HG03469 (cell line): ENCODE measurements at regions not wholly inside any gene's neighbourhood (a gene's known extent, or its start where the extent isn't known, plus 50 kb on each side); places are given as distances from the start of the nearest gene placed in this dataset.
A peak's percentile ranks its signal among the peaks of the same experiment; 100 is the strongest.
"Not testable (repeated sequence)": the region's sequence is repeated elsewhere in the genome, so short reads cannot be mapped to it uniquely, and the experiment has no call there.

Experiments
- ATAC-seq: cut with Tn5 transposase; IDR thresholded peaks from one replicate; pipeline ENCODE4 v1.9.1; 2021; ENCODE audit warnings: mild to moderate bottlenecking, moderate library complexity, moderate number of reproducible peaks; ENCODE audit not compliant: unreplicated experiment

DNA sequence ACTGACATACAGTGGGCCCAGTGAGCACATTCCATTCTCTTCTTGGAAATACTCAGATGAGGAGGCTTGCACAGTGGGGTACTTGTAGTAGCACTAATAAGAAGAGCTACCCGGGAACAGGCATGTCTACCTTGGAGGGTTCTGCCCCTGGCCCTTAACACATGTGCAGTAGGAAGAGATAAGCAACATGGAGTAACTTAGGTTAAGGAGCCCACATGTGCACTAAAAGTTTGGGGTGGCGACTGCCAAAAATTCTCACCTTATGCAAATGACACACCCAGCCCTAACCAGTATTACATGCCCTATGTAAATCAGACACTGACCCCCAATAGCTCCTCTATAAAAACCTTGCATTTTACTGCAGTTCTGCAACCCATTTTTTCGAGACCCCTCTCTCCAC is 1313.3 kb downstream of the KCNT2 start:
- no peak for ATAC-seq

DNA sequence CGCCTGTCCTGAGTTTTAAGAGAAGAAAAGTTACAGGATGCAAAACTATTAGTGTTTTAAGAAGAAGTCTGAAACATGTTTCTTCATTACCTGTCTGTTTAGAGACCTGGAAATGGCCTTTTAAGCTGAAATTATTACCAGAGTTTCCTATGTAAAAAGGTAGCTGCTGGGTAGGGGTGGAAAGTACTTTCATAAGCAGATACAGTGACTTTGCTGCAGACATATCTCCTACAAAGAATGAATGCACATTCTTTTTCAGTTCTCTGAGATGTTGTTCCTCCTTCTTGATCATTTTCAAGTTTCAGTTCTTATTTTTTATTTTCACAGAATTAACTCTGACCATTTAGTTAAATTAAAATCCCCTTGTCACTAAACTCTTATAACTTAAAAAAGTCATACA is 1329.6 kb downstream of the KCNT2 start:
- ATAC-seq: no peak

DNA sequence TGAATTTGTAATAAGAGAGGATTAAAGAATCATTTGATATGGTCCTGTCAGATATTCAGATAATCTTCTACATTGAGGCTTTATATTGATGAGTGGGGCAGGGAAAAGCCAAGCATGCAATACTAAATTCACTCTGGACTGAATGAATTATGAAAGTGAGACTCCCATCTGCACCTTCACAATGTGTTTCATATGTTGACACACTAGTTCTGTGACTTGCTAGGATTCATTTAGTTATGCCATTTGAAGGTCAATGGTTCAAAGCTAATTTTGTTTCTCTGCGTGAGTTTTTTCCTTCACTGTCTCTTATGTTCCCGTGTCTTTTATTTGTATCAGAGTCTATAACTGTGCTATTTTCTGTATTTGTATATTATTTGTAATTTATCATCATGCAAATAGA is 1332.5 kb downstream of the KCNT2 start:
- no peak for ATAC-seq

DNA sequence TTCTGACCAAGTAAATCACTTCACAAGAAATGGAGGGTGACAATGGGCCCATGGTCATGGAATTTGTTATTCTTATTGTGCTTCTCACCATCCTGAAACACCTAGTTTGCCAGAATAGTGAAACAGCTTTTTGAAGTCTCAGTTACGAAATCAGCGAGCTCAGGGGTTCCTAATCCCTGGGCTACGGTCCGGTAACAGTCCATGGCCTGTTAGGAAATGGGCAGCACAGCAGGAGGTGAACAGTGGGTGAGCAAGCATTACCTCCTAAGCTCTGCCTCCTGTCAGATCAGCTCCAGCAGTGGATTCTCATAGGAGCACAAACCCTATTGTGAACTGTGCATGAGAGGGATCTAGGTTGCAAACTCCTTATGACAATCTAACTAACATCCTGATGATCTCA is 1356.3 kb downstream of the KCNT2 start:
- ATAC-seq: no peak

DNA sequence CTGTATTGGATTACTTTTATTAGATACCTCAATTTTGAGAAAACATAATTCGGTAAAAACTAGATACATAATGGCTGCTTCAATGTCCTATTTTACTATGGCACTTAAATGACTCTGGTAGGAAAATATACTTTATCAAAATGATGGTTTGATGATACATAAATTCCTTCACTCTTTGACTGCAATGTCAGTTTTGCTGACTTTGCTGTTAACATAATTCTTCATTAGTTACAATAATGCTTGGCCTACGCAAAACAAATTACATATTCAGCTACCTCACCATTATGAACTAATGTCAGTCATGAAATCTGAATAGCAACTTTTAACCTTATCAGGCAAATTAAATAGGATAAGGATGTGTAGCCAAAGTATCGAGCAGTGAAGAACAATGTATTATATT is 1364.7 kb downstream of the KCNT2 start:
- no peak for ATAC-seq

DNA sequence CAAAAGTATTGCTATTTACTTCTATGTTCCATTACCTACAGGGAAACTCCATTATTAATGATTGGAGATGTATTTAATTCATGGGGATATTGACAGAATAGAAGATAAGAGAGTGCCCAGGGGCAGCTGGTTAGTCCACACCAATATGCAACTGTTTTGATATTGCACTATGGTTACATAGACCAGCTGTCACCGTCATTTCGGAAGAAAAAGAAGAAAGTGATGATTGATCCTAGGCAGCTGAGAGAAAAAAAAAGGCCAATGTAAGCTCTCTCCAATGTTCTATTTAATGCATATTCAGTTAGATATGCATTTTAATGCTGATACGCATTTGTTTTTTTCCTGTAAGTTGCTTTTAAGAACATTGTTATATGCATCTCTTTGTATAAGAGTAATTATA is 1367.2 kb downstream of the KCNT2 start:
- no peak for ATAC-seq

DNA sequence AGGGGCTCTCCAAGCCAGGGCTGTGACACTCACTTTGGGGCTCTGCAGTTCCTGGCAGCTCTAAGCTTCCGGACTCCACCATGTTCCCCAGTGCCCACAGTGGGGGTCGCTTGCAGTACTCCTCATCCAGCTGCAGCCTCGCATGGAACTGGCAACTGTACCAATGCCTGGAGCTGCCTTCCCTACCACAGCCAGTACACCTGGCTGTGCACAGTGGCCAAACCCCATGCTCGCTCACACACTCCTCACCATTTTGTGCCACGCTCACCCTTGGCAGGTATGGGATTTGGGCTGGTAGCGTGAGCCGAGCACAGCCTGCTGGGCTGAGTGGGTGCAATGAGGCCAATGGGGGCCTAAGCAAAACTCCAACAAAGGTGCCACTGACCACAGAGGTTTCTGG is 1369.9 kb downstream of the KCNT2 start:
- no peak for ATAC-seq

DNA sequence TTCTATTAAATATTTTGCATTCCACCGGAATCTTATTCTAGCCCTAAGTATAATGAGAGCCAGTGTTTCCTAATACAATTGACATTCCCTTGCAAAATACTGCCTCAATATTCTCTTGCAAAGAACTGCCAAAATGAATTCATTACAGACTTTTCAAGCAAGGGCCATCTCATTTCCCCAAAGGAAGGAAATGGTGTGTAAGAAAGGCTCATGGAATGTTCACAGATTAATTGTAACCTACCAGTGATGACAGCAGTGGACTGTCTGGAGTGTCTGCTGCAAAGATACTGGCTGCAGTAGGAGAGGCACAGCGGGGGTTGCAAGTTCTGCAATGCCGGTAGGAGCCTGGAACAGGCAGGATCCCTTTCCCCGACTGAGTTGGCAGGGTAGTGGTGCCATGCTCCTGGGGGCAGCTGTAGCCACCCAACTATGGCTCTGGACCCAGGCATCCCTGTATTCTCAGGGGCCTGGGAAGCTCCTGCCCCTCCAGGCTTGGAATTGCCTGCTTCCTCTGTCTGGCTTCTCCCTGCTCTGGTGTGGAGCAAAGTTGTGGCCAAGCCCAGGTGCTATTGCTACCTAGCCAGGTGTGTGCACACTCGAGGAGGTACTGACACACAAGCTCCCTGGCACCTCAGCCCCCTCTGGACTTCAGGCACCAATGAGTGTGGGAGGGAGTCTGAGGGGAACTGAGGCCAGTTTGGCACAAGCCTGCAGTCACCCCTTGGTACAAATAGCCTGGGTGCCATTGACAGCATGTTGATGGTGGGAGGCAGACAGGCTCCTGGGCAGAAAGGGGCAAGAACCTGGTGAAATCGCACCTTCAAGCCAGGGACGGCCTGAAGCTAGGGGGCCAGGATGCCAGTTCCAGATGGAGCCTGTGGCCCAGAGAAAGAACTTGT is 1371.0 kb downstream of the KCNT2 start:
- ATAC-seq: no peak

DNA sequence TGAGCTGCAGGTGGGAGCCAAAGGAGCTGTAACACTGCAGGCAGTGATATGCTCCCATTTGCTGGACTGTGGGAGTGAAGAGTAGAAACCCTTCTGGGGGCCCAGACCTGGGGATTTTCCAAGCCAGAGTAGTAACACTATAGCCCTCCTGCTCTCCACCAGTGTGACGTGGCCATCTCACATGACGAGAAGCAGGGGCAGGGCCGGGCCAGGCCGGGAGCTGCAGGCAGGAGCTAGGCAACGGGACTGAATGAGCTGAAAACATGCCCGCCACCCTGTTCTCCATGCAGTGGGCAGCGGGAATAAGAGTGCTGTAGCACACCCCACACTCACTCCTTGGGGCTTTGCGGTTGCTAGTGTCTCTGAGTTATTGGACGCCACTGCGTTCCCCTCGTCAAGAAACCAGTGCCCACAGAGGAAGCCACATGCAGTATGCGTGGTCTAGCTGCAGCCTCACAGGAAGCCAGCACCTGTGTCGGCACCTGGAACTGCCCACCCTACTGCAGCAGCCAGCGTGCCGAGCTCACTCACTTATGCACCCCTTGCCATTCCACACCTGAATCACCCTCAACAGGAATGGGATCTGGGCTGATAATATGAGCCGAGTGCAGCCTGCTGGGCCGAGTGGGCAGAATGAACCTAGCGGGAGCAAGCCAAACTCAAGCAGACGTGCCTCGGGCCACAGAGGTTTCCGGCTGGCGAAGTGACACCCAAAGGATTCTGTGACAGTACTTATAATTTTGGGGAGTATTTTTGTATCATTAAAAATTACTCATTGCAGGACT is 1389.6 kb downstream of the KCNT2 start:
- ATAC-seq: no peak

DNA sequence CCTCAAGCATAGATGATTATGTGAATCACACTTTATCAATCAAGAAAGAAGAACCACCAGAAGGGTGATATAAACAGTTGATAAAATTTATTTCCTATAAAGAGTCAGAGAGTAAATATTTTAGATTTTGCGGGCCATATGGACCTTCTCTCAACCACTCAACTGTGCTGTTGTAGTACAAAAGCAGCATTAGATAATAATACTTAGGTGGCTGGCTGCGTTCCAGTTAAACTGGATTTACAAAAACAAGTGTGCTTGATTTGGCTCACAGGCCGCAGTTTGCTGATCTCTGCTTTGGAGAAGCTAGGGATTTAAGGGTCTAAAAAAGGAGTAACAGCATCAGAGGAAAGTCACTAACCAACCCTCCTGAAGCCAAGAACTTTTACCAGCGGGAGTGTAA is 1406.0 kb downstream of the KCNT2 start:
- ATAC-seq: no peak

DNA sequence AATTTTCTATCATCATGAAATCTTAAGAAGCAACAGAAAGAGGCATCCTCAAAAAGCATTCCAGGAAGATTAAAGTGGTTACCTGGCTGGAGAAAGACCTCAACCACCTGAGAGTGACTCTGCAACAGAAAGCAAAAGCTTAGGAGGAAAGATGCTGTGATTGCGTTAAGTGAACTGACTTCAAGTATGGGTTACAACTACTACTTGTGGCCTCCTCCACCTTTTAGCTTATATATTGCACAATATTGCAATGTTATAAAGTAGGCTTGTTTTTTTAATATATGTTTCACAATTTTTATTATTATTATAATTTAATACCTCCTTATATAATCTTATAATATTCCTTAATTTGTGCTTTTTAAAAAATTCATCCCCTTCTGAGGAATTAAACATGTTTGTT is 1407.5 kb downstream of the KCNT2 start:
- ATAC-seq: no peak

DNA sequence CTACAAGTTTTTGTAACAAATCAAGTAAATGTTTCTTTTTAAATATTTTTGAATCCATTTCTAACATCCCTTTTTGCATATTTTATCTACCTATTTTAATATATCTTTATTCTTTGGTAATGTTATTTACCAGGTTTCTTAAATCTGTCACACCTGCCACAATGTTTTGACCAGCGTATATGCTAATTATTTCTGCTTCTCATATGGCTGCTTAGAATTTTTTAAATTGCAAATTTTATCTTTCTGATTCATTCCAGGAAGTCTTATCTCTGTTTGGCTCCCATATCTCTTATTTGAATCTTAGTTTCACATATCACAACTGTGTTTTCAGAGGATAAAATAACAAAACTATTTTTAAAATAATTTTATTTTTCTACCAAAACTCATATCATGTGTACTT is 1411.1 kb downstream of the KCNT2 start:
- ATAC-seq: no peak

DNA sequence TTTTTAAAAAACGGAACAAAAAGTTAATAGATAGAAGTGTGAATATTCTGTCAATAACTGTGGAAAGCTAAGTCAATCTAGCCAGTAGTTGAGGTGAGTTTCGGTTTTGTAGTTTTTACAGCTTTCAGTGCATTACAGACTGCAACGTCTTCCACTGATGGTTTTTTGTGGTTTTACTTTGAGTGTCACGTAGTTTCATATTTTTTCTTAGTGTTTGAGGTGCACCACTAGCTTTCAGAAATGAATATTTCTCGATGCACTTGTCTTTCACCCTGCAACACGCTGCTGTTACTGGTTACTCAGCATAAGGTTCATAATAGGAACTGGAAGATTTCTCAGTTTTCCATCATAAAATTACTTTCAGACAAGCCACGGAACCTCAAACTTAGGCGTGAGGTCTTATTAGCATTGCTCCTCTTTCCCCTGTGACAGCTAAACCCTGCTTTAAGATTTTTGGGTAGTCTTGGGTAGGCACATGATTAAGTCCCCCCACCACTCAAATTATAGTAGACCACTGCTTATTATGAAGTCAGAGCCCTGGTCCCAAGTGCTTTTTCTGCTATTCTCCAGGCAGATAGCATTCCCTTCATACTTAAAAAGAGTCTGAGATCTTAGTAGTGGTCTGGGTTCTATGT is 1412.7 kb downstream of the KCNT2 start:
- peak; percentile 99 for ATAC-seq

DNA sequence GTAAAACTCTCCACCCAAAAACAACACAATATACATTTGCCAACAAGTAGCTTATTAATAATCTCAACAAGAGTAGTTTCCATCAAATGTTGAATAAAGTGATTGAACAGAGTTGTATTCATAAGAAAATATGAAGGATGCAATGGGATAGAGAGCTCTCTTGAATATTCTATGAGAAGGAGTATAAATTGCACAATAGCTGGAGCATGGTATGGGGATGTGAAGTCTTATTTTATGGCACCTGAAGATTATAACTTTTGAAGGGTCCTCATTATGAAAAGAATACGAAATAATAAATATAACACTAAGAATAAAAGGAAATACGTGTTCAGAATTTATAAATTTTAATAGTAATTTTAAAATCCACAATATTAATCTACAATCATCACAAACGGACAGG is 1415.1 kb downstream of the KCNT2 start:
- no peak for ATAC-seq

DNA sequence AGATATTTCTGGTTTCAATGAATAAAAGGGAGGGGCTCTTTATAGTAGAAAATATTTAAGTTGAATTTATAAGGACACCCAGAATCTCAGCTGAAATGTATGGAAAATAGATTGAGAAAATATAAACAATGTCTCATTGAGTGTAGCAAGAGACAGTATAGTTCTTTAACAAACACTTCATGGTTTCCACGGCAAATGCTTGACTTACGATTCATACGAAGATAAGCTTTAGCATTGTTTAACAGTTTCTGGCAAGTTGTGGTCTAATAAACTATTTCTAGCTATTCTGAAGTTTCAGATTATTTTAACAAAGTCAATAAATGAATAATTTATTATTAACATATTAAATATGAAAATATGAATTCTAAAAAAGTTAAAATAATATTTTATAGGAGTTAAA is 1419.4 kb downstream of the KCNT2 start:
- ATAC-seq: no peak

DNA sequence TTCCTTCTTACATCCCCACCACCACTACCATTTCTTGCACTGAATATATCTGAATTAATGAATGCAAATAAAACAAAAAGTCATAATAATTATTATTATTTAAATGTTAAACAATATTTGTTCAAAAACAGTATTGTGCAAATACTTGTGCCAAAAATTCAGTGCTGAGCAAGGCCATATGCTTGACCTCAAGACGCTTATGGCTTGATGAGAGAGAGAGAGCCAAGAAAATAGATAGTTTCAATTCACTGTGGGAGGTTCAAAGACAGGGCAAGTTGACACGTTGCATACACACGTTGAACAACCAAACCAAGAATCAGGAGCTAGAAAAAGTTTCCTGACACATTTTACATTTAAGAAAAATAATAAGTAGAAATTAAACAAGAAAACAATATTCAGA is 1421.7 kb downstream of the KCNT2 start:
- no peak for ATAC-seq

DNA sequence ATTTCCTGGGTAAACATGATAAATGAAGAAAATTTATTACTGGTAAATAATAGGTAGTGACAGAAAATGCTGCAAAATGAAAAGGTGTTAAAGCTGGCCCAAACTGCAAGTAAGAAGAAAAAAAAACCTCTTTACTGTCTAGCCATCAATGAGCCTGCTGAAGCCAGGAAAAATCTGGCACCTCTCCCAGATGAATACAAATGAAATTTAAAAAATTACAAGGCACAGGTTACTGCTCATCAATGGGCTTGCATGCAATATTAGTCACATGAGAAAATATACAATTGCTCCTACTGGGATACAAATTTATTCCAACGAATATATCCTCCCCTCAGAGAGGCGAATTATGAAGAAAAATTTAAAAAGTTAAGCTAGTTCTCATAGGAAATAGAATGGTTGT is 1422.5 kb downstream of the KCNT2 start:
- no peak for ATAC-seq

DNA sequence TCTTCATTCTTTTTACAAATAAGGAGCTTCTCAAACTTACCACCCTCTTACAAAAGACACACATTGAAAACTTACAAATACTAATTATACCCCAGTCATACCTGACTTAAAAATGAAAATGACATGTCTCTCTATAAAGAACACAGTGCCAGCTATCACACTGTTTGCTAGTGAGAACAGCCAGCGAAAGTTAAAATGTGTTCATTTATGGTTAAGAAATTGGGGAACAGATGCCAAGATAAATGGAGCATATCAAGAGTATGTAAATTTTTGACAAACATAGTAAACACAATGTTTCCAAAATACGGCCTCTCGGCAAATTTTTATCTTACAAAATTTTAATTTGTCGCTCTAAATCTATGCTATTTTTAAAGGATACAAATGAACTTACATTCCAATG is 1422.9 kb downstream of the KCNT2 start:
- no peak for ATAC-seq

DNA sequence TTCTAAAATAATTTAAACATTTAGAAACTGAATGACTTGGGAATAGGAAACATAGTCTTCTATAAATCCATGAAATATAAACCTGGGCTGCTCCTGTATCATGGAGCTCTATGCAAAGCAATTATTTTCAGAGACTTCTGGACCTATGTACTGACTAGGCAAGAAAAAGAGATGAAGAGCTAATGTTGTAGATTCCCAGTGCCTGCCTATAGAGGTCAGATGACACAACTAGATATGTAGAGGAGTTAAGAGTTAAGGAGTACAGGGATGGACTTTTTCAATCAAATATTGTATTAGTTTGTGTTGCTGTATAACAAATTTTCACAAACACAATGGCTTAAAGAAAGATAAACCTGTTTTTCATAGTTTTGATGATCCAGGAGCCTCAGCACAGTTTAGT is 1434.5 kb downstream of the KCNT2 start:
- ATAC-seq: no peak

DNA sequence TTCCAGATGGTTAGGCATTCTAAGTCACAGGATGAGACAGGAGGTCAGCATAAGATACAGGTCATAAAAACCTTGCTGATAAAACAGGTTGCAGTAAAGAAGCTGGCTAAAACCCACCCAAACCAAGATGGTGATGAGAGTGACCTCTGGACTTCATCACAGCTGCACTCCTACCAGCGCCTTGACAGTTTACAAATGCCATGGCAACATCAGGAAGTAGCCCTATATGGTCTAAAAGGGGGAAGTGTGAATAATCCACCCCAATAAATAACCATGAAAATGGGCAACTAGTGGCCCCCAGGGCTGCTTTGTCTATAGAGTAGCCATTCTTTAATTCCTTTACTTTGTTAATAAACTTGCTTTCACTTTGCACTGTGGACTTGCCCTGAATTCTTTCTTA is 1448.4 kb downstream of the KCNT2 start:
- ATAC-seq: not testable (repeated sequence)

DNA sequence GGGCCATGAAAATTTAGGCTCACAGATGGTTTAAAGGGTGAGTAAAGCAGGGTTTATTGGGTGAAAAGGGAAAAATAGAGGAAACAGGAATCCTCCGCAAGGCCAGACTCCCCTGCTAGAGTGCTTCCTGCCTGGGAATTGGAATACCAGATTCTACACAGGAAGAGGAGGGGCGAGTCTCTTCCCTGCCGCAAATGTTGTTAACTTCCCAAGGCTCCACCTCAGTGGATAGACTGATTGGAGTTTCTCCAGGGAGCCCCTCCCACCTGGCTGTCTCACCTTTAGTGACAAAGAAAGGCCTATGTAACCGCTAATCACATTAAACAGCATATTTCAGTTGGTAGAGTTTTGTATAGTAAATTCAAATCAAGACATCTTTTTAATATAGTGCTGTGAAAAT is 1450.1 kb downstream of the KCNT2 start:
- ATAC-seq: no peak

DNA sequence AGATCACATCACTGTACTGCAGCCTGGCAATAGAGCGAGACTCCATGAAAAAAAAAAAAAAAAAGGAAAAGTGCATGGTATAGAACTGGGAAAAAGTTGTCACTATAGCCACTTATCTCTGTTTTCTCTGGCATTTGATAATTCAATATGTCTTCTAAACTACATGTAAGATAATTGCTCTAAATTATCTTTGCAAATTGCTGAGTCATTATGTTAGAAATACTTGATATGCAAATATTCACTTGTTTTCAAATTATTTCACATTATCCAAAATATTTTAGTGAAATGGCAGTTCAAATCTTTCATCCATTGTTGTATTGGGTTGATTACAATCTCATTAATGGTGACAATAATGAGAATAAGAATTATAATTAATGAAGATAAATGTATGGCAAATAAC is 1455.1 kb downstream of the KCNT2 start:
- ATAC-seq: no peak
